DND-41 (cell line): ENCODE measurements at regions not wholly inside any gene's neighbourhood (a gene's known extent, or its start where the extent isn't known, plus 50 kb on each side); places are given as distances from the start of the nearest gene placed in this dataset.

Experiments
- ATAC-seq: fragments of 200-7000 bp; cut with Tn5 transposase; 3 replicates; pipeline ENCODE4 v1.9.1; 2021; ENCODE audit warnings: low read depth; ENCODE audit not compliant: insufficient read depth
- DNase-seq: peaks from one replicate; pipeline ENCODE4 v3.0.0-alpha.2; 2020
- H2AFZ ChIP-seq: 2 replicates; pipeline ENCODE4 v1.6.0; 2012; ENCODE audit warnings: low read depth, low read length
- H3K27ac ChIP-seq: 2 replicates; pipeline ENCODE4 v1.5.1; 2012; ENCODE audit warnings: low read length, inconsistent platforms
- H3K27me3 ChIP-seq: fragments of 200-600 bp; sonication (generic); 2 replicates; pipeline ENCODE4 v1.6.0; 2012; ENCODE audit warnings: low read length, mild to moderate bottlenecking, inconsistent platforms; ENCODE audit not compliant: insufficient read depth, poor library complexity
- H3K36me3 ChIP-seq: 2 replicates; pipeline ENCODE4 v1.5.1; 2012; ENCODE audit warnings: low read length, inconsistent platforms; ENCODE audit not compliant: insufficient read depth
- H3K4me1 ChIP-seq: 2 replicates; pipeline ENCODE4 v1.5.1; 2012; ENCODE audit warnings: mild to moderate bottlenecking, low read length; ENCODE audit not compliant: insufficient read depth
- H3K4me2 ChIP-seq: 2 replicates; pipeline ENCODE4 v1.6.0; 2012; ENCODE audit warnings: mild to moderate bottlenecking, moderate library complexity, low read length, inconsistent platforms; ENCODE audit not compliant: insufficient read depth
- H3K4me3 ChIP-seq, 2 experiments: fragments of 200-600 bp in 1 of 2; shearing (Covaris generic) in 1 of 2; 2 replicates each; pipeline ENCODE4 v1.5.1; 2012 to 2016; ENCODE audit warnings: inconsistent platforms in 2 of 2, low read length in 2 of 2, mild to moderate bottlenecking in 2 of 2, low read depth in 1 of 2, moderate library complexity in 1 of 2
- H3K79me2 ChIP-seq: 2 replicates; pipeline ENCODE4 v1.6.0; 2012; ENCODE audit warnings: low read length, inconsistent platforms; ENCODE audit not compliant: insufficient read depth
- H3K9ac ChIP-seq: 2 replicates; pipeline ENCODE4 v1.6.0; 2012; ENCODE audit warnings: low read depth, mild to moderate bottlenecking, inconsistent platforms, low read length, moderate library complexity
- H3K9me3 ChIP-seq: 2 replicates; pipeline ENCODE4 v1.5.1; 2012; ENCODE audit warnings: low read length, moderate library complexity, mild to moderate bottlenecking, inconsistent platforms; ENCODE audit not compliant: insufficient read depth, severe bottlenecking
- H4K20me1 ChIP-seq: 2 replicates; pipeline ENCODE4 v1.6.0; 2012; ENCODE audit warnings: low read length; ENCODE audit not compliant: insufficient read depth
- CTCF ChIP-seq: IDR thresholded peaks from 2 replicates; pipeline ENCODE4 v1.5.1; 2012; ENCODE audit warnings: borderline replicate concordance, low read length, moderate library complexity, mild to moderate bottlenecking; ENCODE audit not compliant: poor library complexity, severe bottlenecking; ENCODE audit errors: extremely low read depth
- EZH2 ChIP-seq: IDR thresholded peaks from 3 replicates; pipeline ENCODE4 v1.6.1; 2012; ENCODE audit warnings: borderline replicate concordance, low read depth, mild to moderate bottlenecking, moderate library complexity, low read length, inconsistent platforms; ENCODE audit not compliant: severe bottlenecking

DNA sequence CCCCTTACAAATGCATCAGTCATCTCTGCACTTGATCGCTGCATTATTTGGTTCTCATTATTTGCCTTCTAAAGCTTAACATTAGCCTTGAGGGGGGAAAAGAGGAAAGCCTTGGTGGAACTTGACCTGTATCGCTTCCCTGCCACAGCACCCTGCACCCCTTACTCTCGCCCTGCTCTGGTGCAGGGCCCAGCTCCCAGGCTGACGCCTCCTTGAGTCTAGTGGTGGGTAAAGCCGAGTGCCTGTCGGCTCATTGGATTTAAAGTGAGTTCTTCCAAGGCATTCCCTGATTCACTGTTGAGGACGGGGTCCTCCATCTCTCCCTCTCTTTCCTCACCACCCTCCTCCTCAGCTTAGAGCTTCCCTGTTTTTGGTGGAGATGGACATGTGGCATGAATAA lies 145.0 kb upstream of the GYPC start:
- DNase-seq (no peak), ATAC-seq (no peak)
- Histone ChIP-seq H3K36me3 (no peaks in the 10 kb centered on the region), H2AFZ (no peak overlapping the region), H3K79me2 (no peaks in the 10 kb centered on the region), H3K27ac (no peak overlapping the region), H4K20me1 (no peaks in the 10 kb centered on the region), H3K9me3 (no peaks in the 10 kb centered on the region), H3K9ac (no peak overlapping the region), H3K4me3 (no peak overlapping the region), H3K27me3 (no peaks in the 10 kb centered on the region), H3K4me1 (no peaks in the 10 kb centered on the region), H3K4me2 (no peak overlapping the region)
- TF ChIP-seq CTCF (no peak), EZH2 (no peak)

- ATAC-seq: no peak
- no peak for TF ChIP-seq EZH2
- no peak for DNase-seq
Observed at GRCh38 chr2:126512026-126512425, 143.9 kb upstream of the GYPC start.

DNA sequence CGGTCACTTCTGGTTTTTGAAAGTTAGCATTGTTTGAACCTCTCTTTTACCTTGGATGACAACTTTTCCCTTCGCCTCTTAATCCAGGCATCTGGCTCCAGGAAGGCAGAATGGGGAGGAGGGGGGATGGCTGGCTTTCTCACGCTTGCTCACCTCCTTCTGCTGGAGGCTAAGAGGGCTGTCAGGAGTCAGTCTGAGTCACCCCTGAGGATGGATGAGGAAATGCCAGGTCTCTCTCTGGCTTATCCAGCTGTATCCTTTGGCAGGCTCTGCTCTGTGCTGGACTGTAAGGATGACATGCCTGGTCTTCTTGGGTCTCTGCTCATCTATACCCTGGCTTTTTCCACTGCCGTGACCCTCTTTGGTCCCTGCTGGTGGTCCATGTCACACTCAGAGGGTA lies 142.9 kb upstream of the GYPC start:
- H3K9me3 ChIP-seq: no peaks in the 10 kb centered on the region
- H3K4me3 ChIP-seq: no peak overlapping the region
- TF ChIP-seq EZH2 (no peak), CTCF (no peak)
- H3K79me2 ChIP-seq: no peaks in the 10 kb centered on the region
- H3K36me3 ChIP-seq: no peaks in the 10 kb centered on the region
- no peaks in the 10 kb centered on the region for H4K20me1 ChIP-seq
- no peak overlapping the region for H3K4me2 ChIP-seq
- H3K27me3 ChIP-seq: no peaks in the 10 kb centered on the region
- H3K27ac ChIP-seq: no peak overlapping the region
- H3K4me1 ChIP-seq: no peaks in the 10 kb centered on the region
- H3K9ac ChIP-seq: no peak overlapping the region
- DNase-seq (no peak), ATAC-seq (no peak)
- no peak overlapping the region for H2AFZ ChIP-seq

More at GRCh38 chr2:126512026-126512425, 143.9 kb upstream of the GYPC start:
- Histone ChIP-seq H3K36me3 (no peaks in the 10 kb centered on the region), H2AFZ (no peak overlapping the region), H3K4me3 (no peak overlapping the region), H3K79me2 (no peaks in the 10 kb centered on the region), H3K27ac (no peak overlapping the region), H3K4me2 (no peak overlapping the region), H3K27me3 (no peaks in the 10 kb centered on the region), H3K9me3 (no peaks in the 10 kb centered on the region), H3K9ac (no peak overlapping the region), H4K20me1 (no peaks in the 10 kb centered on the region), H3K4me1 (no peaks in the 10 kb centered on the region)

- Histone ChIP-seq H3K4me1 (no peaks in the 10 kb centered on the region), H3K27ac (no peak overlapping the region), H3K9me3 (no peaks in the 10 kb centered on the region), H4K20me1 (no peaks in the 10 kb centered on the region), H3K36me3 (no peaks in the 10 kb centered on the region), H3K4me3 (no peak overlapping the region), H3K4me2 (no peak overlapping the region), H3K9ac (no peak overlapping the region), H3K79me2 (no peaks in the 10 kb centered on the region), H2AFZ (no peak overlapping the region), H3K27me3 (no peaks in the 10 kb centered on the region)
- TF ChIP-seq EZH2: no peak
- TF ChIP-seq CTCF: no peak
- ATAC-seq (no peak), DNase-seq (no peak)
Observed at GRCh38 chr2:126515471-126515870, 140.5 kb upstream of the GYPC start.
